Fibroblast of lung (primary cell): ENCODE measurements at regions not wholly inside any gene's neighbourhood (a gene's known extent, or its start where the extent isn't known, plus 50 kb on each side); places are given as distances from the start of the nearest gene placed in this dataset.

ENCODE experiments used
- DNase-seq, 2 donors: peaks; one replicate each; pipeline versions ENCODE4 v3.0.0 to v3.0.0-alpha.2; 2010; ENCODE audit warnings: low read depth in 2 of 2
- H2AFZ ChIP-seq: 2 replicates; pipeline ENCODE4 v1.5.1; 2012; ENCODE audit warnings: low read length, control low read depth, inconsistent platforms
- H3K27ac ChIP-seq: 2 replicates; pipeline ENCODE4 v1.5.1; 2011; ENCODE audit warnings: low read length, control low read depth; ENCODE audit not compliant: insufficient read depth
- H3K27me3 ChIP-seq: 2 replicates; pipeline ENCODE4 v1.5.1; 2011; ENCODE audit warnings: mild to moderate bottlenecking, low read length; ENCODE audit not compliant: control insufficient read depth, insufficient read depth
- H3K36me3 ChIP-seq: 2 replicates; pipeline ENCODE4 v1.5.1; 2011; ENCODE audit warnings: low read length; ENCODE audit not compliant: control insufficient read depth, insufficient read depth
- H3K4me1 ChIP-seq: 2 replicates; pipeline ENCODE4 v1.5.1; 2011; ENCODE audit warnings: low read length; ENCODE audit not compliant: control insufficient read depth, insufficient read depth; ENCODE audit errors: extremely low read depth
- H3K4me2 ChIP-seq: 2 replicates; pipeline ENCODE4 v1.5.1; 2011; ENCODE audit warnings: low read length, control low read depth; ENCODE audit not compliant: insufficient read depth; ENCODE audit errors: extremely low read depth
- H3K4me3 ChIP-seq, 4 experiments: fragments of 200-600 bp in 1 of 4; sonication (generic) in 1 of 4; replicated peaks in 1 of 4; 2 replicates each; pipeline ENCODE4 v1.5.1; 2011 to 2016; ENCODE audit warnings: low read length in 4 of 4, low read depth in 3 of 4, mild to moderate bottlenecking in 3 of 4, control low read depth in 2 of 4, inconsistent platforms in 1 of 4, mixed read lengths in 1 of 4; ENCODE audit not compliant: insufficient read depth in 1 of 4; ENCODE audit errors: control extremely low read depth in 1 of 4
- H3K79me2 ChIP-seq: 2 replicates; pipeline ENCODE4 v1.5.1; 2012; ENCODE audit warnings: mild to moderate bottlenecking, low read length, inconsistent platforms; ENCODE audit not compliant: control insufficient read depth, insufficient read depth
- H3K9ac ChIP-seq: 2 replicates; pipeline ENCODE4 v1.5.1; 2011; ENCODE audit warnings: mild to moderate bottlenecking, low read length, control low read depth; ENCODE audit not compliant: insufficient read depth
- H3K9me3 ChIP-seq: 2 replicates; pipeline ENCODE4 v1.5.1; 2012; ENCODE audit warnings: low read depth, low read length; ENCODE audit not compliant: control insufficient read depth, insufficient read depth
- H4K20me1 ChIP-seq: 2 replicates; pipeline ENCODE4 v1.5.1; 2011; ENCODE audit warnings: low read length; ENCODE audit not compliant: control insufficient read depth, insufficient read depth; ENCODE audit errors: extremely low read depth
- EZH2 ChIP-seq: IDR thresholded peaks from 2 replicates; pipeline ENCODE4 v1.5.1; 2012; ENCODE audit warnings: low read length, control low read depth, mild to moderate bottlenecking; ENCODE audit errors: missing control alignments
- TF ChIP-seq, protein P1 (sequence below), 2 donors: IDR thresholded peaks in 1 of 2; conservative IDR thresholded peaks in 1 of 2; 1 replicate in 1 of 2; 2 replicates in 1 of 2; pipeline ENCODE4 v1.5.1; 2011 to 2012; ENCODE audit warnings: low read length in 2 of 2, control low read depth in 1 of 2, inconsistent platforms in 1 of 2, low read depth in 1 of 2, mild to moderate bottlenecking in 1 of 2

DNA sequence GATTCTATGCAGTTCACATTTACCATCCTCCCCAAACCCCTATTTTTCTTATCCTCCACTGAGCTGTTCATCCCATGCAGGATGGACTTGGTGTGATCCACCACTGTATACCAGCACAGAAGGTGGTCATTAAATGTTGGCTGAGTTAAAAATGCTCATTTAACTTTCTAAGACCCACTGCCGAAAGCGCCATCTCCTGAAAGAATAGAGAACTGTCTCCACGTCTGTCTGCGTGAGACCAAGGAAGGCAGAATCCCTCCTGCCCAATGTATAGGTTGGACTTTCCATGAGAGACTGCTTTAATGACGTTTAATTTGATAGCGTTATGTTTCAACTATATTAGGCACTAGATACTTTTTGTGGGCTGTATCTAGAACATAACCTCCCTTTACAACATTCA lies 124.3 kb downstream of the GPAM start:
- Histone ChIP-seq H3K79me2 (no peaks in the 10 kb centered on the region), H3K4me2 (no peak overlapping the region), H3K4me1 (no peaks in the 10 kb centered on the region), H3K27ac (no peak overlapping the region), H3K4me3 (no peak overlapping the region), H3K9me3 (no peaks in the 10 kb centered on the region), H3K9ac (no peak overlapping the region), H2AFZ (no peak overlapping the region), H3K36me3 (no peaks in the 10 kb centered on the region), H4K20me1 (no peaks in the 10 kb centered on the region), H3K27me3 (no peaks in the 10 kb centered on the region)
- no peak for DNase-seq
- TF ChIP-seq, protein P1, sequence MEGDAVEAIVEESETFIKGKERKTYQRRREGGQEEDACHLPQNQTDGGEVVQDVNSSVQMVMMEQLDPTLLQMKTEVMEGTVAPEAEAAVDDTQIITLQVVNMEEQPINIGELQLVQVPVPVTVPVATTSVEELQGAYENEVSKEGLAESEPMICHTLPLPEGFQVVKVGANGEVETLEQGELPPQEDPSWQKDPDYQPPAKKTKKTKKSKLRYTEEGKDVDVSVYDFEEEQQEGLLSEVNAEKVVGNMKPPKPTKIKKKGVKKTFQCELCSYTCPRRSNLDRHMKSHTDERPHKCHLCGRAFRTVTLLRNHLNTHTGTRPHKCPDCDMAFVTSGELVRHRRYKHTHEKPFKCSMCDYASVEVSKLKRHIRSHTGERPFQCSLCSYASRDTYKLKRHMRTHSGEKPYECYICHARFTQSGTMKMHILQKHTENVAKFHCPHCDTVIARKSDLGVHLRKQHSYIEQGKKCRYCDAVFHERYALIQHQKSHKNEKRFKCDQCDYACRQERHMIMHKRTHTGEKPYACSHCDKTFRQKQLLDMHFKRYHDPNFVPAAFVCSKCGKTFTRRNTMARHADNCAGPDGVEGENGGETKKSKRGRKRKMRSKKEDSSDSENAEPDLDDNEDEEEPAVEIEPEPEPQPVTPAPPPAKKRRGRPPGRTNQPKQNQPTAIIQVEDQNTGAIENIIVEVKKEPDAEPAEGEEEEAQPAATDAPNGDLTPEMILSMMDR (conservative IDR thresholded peaks at IDR 0.05 in 1 of 2, IDR thresholded peaks at IDR 0.05 in 1 of 2; ENCODE audit: low read depth in 1 of 2, low read length in 2 of 2) = no peak
- TF ChIP-seq EZH2 = no peak

DNA sequence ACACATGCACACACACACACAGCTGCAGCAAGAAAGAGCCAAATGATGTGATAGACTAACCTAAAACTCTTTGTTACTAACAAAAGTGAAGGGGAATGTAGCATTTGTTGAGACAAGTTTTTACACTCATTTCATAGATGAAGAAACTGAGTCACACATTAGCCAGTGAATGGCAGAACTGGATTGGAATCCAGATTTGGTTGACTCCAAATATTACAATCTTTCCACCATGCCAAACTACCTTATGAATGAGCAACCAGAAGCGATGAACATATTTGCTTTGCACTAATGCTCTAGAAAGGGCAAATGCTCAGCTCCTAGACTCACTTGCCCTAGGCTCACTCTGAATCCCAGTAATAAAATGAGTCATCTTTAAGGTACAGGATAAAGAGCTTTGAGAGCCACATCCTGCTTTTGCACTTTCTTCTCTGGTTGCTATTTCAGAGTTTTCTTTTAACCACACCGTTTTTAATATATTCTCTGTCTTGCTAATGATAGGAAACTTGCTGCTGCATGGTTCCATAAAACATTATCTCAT lies 111.9 kb downstream of the GPAM start:
- H2AFZ ChIP-seq = no peak overlapping the region
- no peaks in the 10 kb centered on the region for H3K79me2 ChIP-seq
- no peak overlapping the region for H3K4me3 ChIP-seq
- no peak overlapping the region for H3K27ac ChIP-seq
- DNase-seq = no peak
- H3K27me3 ChIP-seq = no peaks in the 10 kb centered on the region
- no peaks in the 10 kb centered on the region for H3K36me3 ChIP-seq
- H3K9ac ChIP-seq = no peak overlapping the region
- TF ChIP-seq, protein P1 (conservative IDR thresholded peaks at IDR 0.05 in 1 of 2, IDR thresholded peaks at IDR 0.05 in 1 of 2; ENCODE audit: low read depth in 1 of 2, low read length in 2 of 2) = no peak
- no peak for TF ChIP-seq EZH2
- no peaks in the 10 kb centered on the region for H3K9me3 ChIP-seq
- H3K4me1 ChIP-seq = no peaks in the 10 kb centered on the region
- H3K4me2 ChIP-seq = no peak overlapping the region
- no peaks in the 10 kb centered on the region for H4K20me1 ChIP-seq

DNA sequence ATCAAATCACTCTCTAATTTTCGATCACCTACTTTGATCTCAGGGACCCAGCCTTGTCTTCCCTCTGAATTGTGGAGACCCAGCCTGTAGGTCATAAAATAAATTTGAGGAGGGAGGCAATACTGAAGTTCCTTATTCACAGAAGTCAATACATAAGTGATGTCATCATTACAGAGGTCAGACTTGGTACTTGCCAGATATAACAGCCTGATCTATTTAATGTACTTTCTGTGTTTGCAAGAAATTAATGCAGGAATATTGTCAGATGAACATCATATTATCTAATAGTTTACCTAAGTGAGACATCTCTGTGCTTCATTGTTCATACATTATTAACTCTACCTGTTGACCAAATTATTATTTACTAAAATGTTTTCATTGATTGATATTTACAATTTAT lies 105.6 kb downstream of the GPAM start:
- Histone ChIP-seq H3K4me2 (no peak overlapping the region), H4K20me1 (no peaks in the 10 kb centered on the region), H3K4me3 (no peak overlapping the region), H3K9me3 (no peaks in the 10 kb centered on the region), H3K27ac (no peak overlapping the region), H2AFZ (no peak overlapping the region), H3K4me1 (no peaks in the 10 kb centered on the region), H3K27me3 (no peaks in the 10 kb centered on the region), H3K9ac (no peak overlapping the region), H3K36me3 (no peaks in the 10 kb centered on the region), H3K79me2 (no peaks in the 10 kb centered on the region)
- DNase-seq = no peak
- TF ChIP-seq EZH2 = no peak
- TF ChIP-seq, protein P1 (conservative IDR thresholded peaks at IDR 0.05 in 1 of 2, IDR thresholded peaks at IDR 0.05 in 1 of 2; ENCODE audit: low read depth in 1 of 2, low read length in 2 of 2) = no peak
